H1 (cell line): ENCODE measurements at regions not wholly inside any gene's neighbourhood (a gene's known extent, or its start where the extent isn't known, plus 50 kb on each side); places are given as distances from the start of the nearest gene placed in this dataset.

Experiments used
- CTCF ChIA-PET: fragments of 300-600 bp; sonication (Branson Sonifier 250); formaldehyde crosslinking; loops from one replicate; lab custom pipeline; 2021; ENCODE audit not compliant: partially characterized antibody; lab: Charles Lee
- POLR2A ChIA-PET: fragments of 300-600 bp; sonication (Branson Sonifier 250); formaldehyde crosslinking; loops from one replicate; lab custom pipeline; 2021; ENCODE audit warnings: inconsistent platforms; ENCODE audit not compliant: partially characterized antibody; lab: Charles Lee
- DNase-seq, 2 experiments: peaks; one replicate each; pipeline versions ENCODE4 v3.0.0 to v3.0.0-alpha.2; 2010 to 2022; ENCODE audit warnings: low spot score in 2 of 2, low read depth in 1 of 2, mixed read lengths in 1 of 2
- FAIRE-seq: peaks from 2 replicates; lab custom pipeline; 2011; peaks lifted over from hg19 to GRCh38; lab: Jason Lieb, UNC
- H2AFZ ChIP-seq: 2 replicates; pipeline ENCODE4 v1.8.1; 2012; ENCODE audit warnings: low read length, inconsistent platforms
- H2AK5ac ChIP-seq: 2 replicates; pipeline ENCODE4 v1.6.1; 2013; ENCODE audit warnings: low read depth, low read length
- H2BK120ac ChIP-seq: replicated peaks from 2 replicates; pipeline ENCODE3; 2013; ENCODE audit warnings: low read depth, low read length, inconsistent platforms
- H2BK12ac ChIP-seq: 2 replicates; pipeline ENCODE4 v1.6.1; 2013; ENCODE audit warnings: low read depth, low read length
- H2BK15ac ChIP-seq: 2 replicates; pipeline ENCODE4 v1.6.1; 2013; ENCODE audit warnings: low read length
- H2BK20ac ChIP-seq: 2 replicates; pipeline ENCODE4 v1.6.1; 2013; ENCODE audit warnings: low read length
- H2BK5ac ChIP-seq: 2 replicates; pipeline ENCODE4 v1.6.1; 2013; ENCODE audit warnings: low read depth, low read length
- H3K14ac ChIP-seq: 2 replicates; pipeline ENCODE4 v1.6.1; 2013; ENCODE audit warnings: inconsistent platforms; ENCODE audit not compliant: insufficient read length
- H3K18ac ChIP-seq: 2 replicates; pipeline ENCODE4 v1.6.1; 2013; ENCODE audit warnings: low read length; ENCODE audit errors: extremely low read depth
- H3K23ac ChIP-seq: 2 replicates; pipeline ENCODE4 v1.6.1; 2013; ENCODE audit warnings: inconsistent platforms; ENCODE audit not compliant: insufficient read length
- H3K23me2 ChIP-seq: 2 replicates; pipeline ENCODE4 v1.6.1; 2013; ENCODE audit warnings: low read depth, low read length
- H3K27ac ChIP-seq: 2 replicates; pipeline ENCODE4 v1.6.1; 2011; ENCODE audit warnings: low read depth, low read length, inconsistent platforms
- H3K27me3 ChIP-seq, 4 experiments: replicated peaks in 1 of 4; 1 replicate in 1 of 4; 2 replicates in 3 of 4; pipeline versions ENCODE4 v1.6.1 to v1.8.1; 2011 to 2013; ENCODE audit warnings: low read length in 3 of 4, mild to moderate bottlenecking in 3 of 4, inconsistent platforms in 2 of 4, mixed read lengths in 2 of 4, moderate library complexity in 1 of 4; ENCODE audit not compliant: control insufficient read depth in 3 of 4, insufficient read depth in 3 of 4; ENCODE audit errors: extremely low read depth in 1 of 4
- H3K36me3 ChIP-seq, 4 experiments: 2 replicates each; pipeline versions ENCODE4 v1.6.1 to v1.8.1; 2011 to 2013; ENCODE audit warnings: mild to moderate bottlenecking in 4 of 4, low read length in 3 of 4, moderate library complexity in 2 of 4, control low read depth in 1 of 4, inconsistent platforms in 1 of 4; ENCODE audit not compliant: insufficient read depth in 4 of 4, control insufficient read depth in 2 of 4
- H3K4ac ChIP-seq: replicated peaks from 2 replicates; pipeline ENCODE3; 2013; ENCODE audit warnings: low read length, low read depth, mixed read lengths, inconsistent platforms; ENCODE audit not compliant: insufficient read length
- H3K4me1 ChIP-seq, 4 experiments: replicated peaks in 1 of 4; 1 replicate in 1 of 4; 2 replicates in 3 of 4; pipeline versions ENCODE4 v1.6.1 to v1.8.1; 2011 to 2013; ENCODE audit warnings: low read length in 3 of 4, inconsistent platforms in 2 of 4, mixed read lengths in 1 of 4; ENCODE audit not compliant: insufficient read depth in 4 of 4, control insufficient read depth in 3 of 4
- H3K4me2 ChIP-seq, 2 experiments: 2 replicates each; pipeline versions ENCODE4 v1.6.1 to v1.8.1; 2011 to 2013; ENCODE audit warnings: low read depth in 2 of 2, low read length in 2 of 2, control low read depth in 1 of 2, inconsistent platforms in 1 of 2, mild to moderate bottlenecking in 1 of 2; ENCODE audit not compliant: insufficient read depth in 1 of 2
- H3K4me3 ChIP-seq, 4 experiments: fragments of 200-600, 300-600 bp in 1 of 4; sonication (generic), shearing (Covaris generic), sonication (Bioruptor Twin) in 1 of 4; 2 replicates each; pipeline versions ENCODE4 v1.5.1 to v1.8.1; 2011 to 2016; ENCODE audit warnings: low read length in 4 of 4, low read depth in 3 of 4, control low read depth in 2 of 4, inconsistent platforms in 2 of 4, mild to moderate bottlenecking in 2 of 4, mixed read lengths in 1 of 4, moderate library complexity in 1 of 4; ENCODE audit not compliant: insufficient read depth in 2 of 4; ENCODE audit errors: extremely low read depth in 1 of 4
- H3K56ac ChIP-seq: replicated peaks from 2 replicates; pipeline ENCODE3; 2013; ENCODE audit warnings: low read depth, mild to moderate bottlenecking, mixed read lengths, low read length, inconsistent platforms; ENCODE audit not compliant: insufficient read length
- H3K79me1 ChIP-seq: 2 replicates; pipeline ENCODE4 v1.6.1; 2013; ENCODE audit warnings: low read depth, low read length, control low read depth
- H3K79me2 ChIP-seq, 2 experiments: 2 replicates each; pipeline versions ENCODE4 v1.6.1 to v1.8.1; 2012 to 2013; ENCODE audit warnings: low read length in 2 of 2, mild to moderate bottlenecking in 2 of 2, inconsistent platforms in 1 of 2; ENCODE audit not compliant: insufficient read depth in 2 of 2, control insufficient read depth in 1 of 2
- H3K9ac ChIP-seq, 4 experiments: replicated peaks in 1 of 4; 1 replicate in 1 of 4; 2 replicates in 3 of 4; pipeline versions ENCODE4 v1.6.1 to v1.8.1; 2011 to 2013; ENCODE audit warnings: low read depth in 3 of 4, low read length in 3 of 4, control low read depth in 2 of 4, mild to moderate bottlenecking in 2 of 4, moderate library complexity in 2 of 4, inconsistent platforms in 1 of 4; ENCODE audit errors: extremely low read depth in 1 of 4
- H3K9me3 ChIP-seq, 2 experiments: 2 replicates each; pipeline versions ENCODE4 v1.6.1 to v1.8.1; 2012 to 2013; ENCODE audit warnings: mild to moderate bottlenecking in 2 of 2, moderate library complexity in 2 of 2, control low read depth in 1 of 2, inconsistent platforms in 1 of 2, low read depth in 1 of 2, low read length in 1 of 2, mixed read lengths in 1 of 2; ENCODE audit not compliant: insufficient read depth in 2 of 2
- H4K20me1 ChIP-seq, 2 experiments: replicated peaks in 1 of 2; 2 replicates each; pipeline versions ENCODE3 to v1.8.1; 2011 to 2013; ENCODE audit warnings: inconsistent platforms in 2 of 2, low read length in 2 of 2, mild to moderate bottlenecking in 1 of 2; ENCODE audit not compliant: insufficient read depth in 2 of 2, control insufficient read depth in 1 of 2
- H4K5ac ChIP-seq: 2 replicates; pipeline ENCODE4 v1.6.1; 2013; ENCODE audit warnings: low read length, low read depth, mixed read lengths, inconsistent platforms; ENCODE audit not compliant: insufficient read length
- H4K8ac ChIP-seq: 2 replicates; pipeline ENCODE4 v1.8.0; 2013; ENCODE audit warnings: mild to moderate bottlenecking, moderate library complexity, low read length, inconsistent platforms; ENCODE audit not compliant: insufficient read depth; ENCODE audit errors: extremely low read depth
- H4K91ac ChIP-seq: replicated peaks from 2 replicates; pipeline ENCODE3; 2013; ENCODE audit warnings: low read length, mixed read lengths, inconsistent platforms; ENCODE audit not compliant: insufficient read length
- CBX5 ChIP-seq: fragments of 300-800, 300-1000 bp; sonication (generic); IDR thresholded peaks from 2 replicates; pipeline ENCODE4 v1.7.1; 2016; ENCODE audit warnings: antibody characterized with exemption, low read length, low read depth
- CTBP2 ChIP-seq: IDR thresholded peaks from 2 replicates; pipeline ENCODE4 v1.7.0; 2011; ENCODE audit warnings: borderline replicate concordance, mild to moderate bottlenecking, moderate library complexity, mixed read lengths, low read length; ENCODE audit not compliant: insufficient read depth, insufficient read length
- HDAC2 ChIP-seq, 2 experiments: fragments of 300-600 bp in 1 of 2; sonication (generic) in 1 of 2; IDR thresholded peaks; 2 replicates each; pipeline ENCODE4 v1.6.1; 2011 to 2012; ENCODE audit warnings: low read depth in 2 of 2, low read length in 2 of 2, mild to moderate bottlenecking in 2 of 2, moderate library complexity in 2 of 2, borderline replicate concordance in 1 of 2, inconsistent platforms in 1 of 2
- JUND ChIP-seq: IDR thresholded peaks from 2 replicates; pipeline ENCODE4 v1.6.1; 2011; ENCODE audit warnings: mild to moderate bottlenecking, improper control_type of control experiment, low read length
- POLR2AphosphoS5 ChIP-seq: IDR thresholded peaks from 2 replicates; pipeline ENCODE4 v1.6.1; 2011; ENCODE audit warnings: low read depth, low read length
- SIX5 ChIP-seq: IDR thresholded peaks from 2 replicates; pipeline ENCODE4 v1.6.1; 2011; ENCODE audit warnings: mild to moderate bottlenecking, low read depth, low read length
- SUZ12 ChIP-seq: fragments of 200-600 bp; sonication (generic); IDR thresholded peaks from 2 replicates; pipeline ENCODE4 v1.6.1; 2012; ENCODE audit warnings: mild to moderate bottlenecking, inconsistent platforms, low read length, moderate library complexity, mixed read lengths
- YY1 ChIP-seq: IDR thresholded peaks from 2 replicates; pipeline ENCODE4 v1.6.1; 2011; ENCODE audit warnings: low read depth, mild to moderate bottlenecking, low read length
- ZNF274 ChIP-seq: IDR thresholded peaks from 2 replicates; pipeline ENCODE4 v1.7.0; 2012; ENCODE audit warnings: low read length, borderline replicate concordance; ENCODE audit errors: extremely low read depth
- WGBS, 2 experiments: shearing (Covaris generic) in 1 of 2; methylation state at CpG; one replicate each; pipeline versions ENCODE4 v1.1.6 to v1.1.7; 2013 to 2015; ENCODE audit warnings: low lambda C conversion rate in 2 of 2, mixed read lengths in 2 of 2, inconsistent platforms in 1 of 2, low coverage in 1 of 2, missing lambda C conversion rate in 1 of 2; ENCODE audit not compliant: insufficient replicate concordance in 2 of 2, insufficient coverage in 1 of 2, insufficient read length in 1 of 2; ENCODE audit errors: extremely low coverage in 1 of 2, missing lambda C conversion rate in 1 of 2; 5-methylcytosine and 5-hydroxymethylcytosine counted together

- TF ChIP-seq POLR2AphosphoS5, result no peak
Measured at GRCh38 chr13:73477441-73477840, 418.6 kb downstream of the KLF5 start (continued).

GRCh38 chr13:73473016-73473415, 414.2 kb downstream of the KLF5 start:
- H3K79me2 ChIP-seq, result no peaks in the 10 kb centered on the region
- no peak overlapping the region for H2BK12ac ChIP-seq
- H3K36me3 ChIP-seq, result no peaks in the 10 kb centered on the region; a peak in 2 of 8 replicates
- no peak overlapping the region for H4K8ac ChIP-seq
- TF ChIP-seq SUZ12 (no peak), HDAC2 (IDR thresholded peaks at IDR 0.05; ENCODE audit: borderline replicate concordance in 1 of 2, low read depth in 2 of 2, low read length in 2 of 2) (no peak), YY1 (no peak), JUND (no peak), CBX5 (no peak), ZNF274 (no peak), CTBP2 (no peak), SIX5 (no peak)
- H3K9ac ChIP-seq, result no peak overlapping the region
- no peak overlapping the region for H2AFZ ChIP-seq
- FAIRE-seq (no peak), DNase-seq (no peak)
- ChIA-PET POLR2A (no interaction called here), CTCF (no interaction called here)
- 86% methylated on average over 2 of the region's 2 CpGs; no CpG with 5 or more reads in 1 of the 2 experiments for WGBS, 2 experiments
- H4K91ac ChIP-seq, result no peak overlapping the region
- no peaks in the 10 kb centered on the region for H3K23me2 ChIP-seq
- H2BK5ac ChIP-seq, result no peak overlapping the region
- no peak overlapping the region for H3K56ac ChIP-seq
- no peak overlapping the region for H2BK120ac ChIP-seq
- H2AK5ac ChIP-seq, result no peak overlapping the region
- H3K79me1 ChIP-seq, result no peaks in the 10 kb centered on the region
- H3K27me3 ChIP-seq, result no peaks in the 10 kb centered on the region
- no peak overlapping the region for H4K5ac ChIP-seq
- H3K4me2 ChIP-seq, result no peak overlapping the region
- no peak overlapping the region for H2BK20ac ChIP-seq
- H3K4me1 ChIP-seq, result no peaks in the 10 kb centered on the region
- H3K9me3 ChIP-seq, result no peaks in the 10 kb centered on the region
- no peak overlapping the region for H2BK15ac ChIP-seq
- no peak overlapping the region for H3K27ac ChIP-seq
- H3K23ac ChIP-seq, result no peak overlapping the region
- no peak overlapping the region for H3K4me3 ChIP-seq
- no peaks in the 10 kb centered on the region for H4K20me1 ChIP-seq
- H3K18ac ChIP-seq, result no peak overlapping the region
- no peak overlapping the region for H3K14ac ChIP-seq
- no peak overlapping the region for H3K4ac ChIP-seq
